ENCODE measurements at regions not wholly inside any gene's neighbourhood (a gene's known extent, or its start where the extent isn't known, plus 50 kb on each side); places are given as distances from the start of the nearest gene placed in this dataset.
"Not testable (repeated sequence)": the region's sequence is repeated elsewhere in the genome, so short reads cannot be mapped to it uniquely, and the experiment has no call there.

DNA sequence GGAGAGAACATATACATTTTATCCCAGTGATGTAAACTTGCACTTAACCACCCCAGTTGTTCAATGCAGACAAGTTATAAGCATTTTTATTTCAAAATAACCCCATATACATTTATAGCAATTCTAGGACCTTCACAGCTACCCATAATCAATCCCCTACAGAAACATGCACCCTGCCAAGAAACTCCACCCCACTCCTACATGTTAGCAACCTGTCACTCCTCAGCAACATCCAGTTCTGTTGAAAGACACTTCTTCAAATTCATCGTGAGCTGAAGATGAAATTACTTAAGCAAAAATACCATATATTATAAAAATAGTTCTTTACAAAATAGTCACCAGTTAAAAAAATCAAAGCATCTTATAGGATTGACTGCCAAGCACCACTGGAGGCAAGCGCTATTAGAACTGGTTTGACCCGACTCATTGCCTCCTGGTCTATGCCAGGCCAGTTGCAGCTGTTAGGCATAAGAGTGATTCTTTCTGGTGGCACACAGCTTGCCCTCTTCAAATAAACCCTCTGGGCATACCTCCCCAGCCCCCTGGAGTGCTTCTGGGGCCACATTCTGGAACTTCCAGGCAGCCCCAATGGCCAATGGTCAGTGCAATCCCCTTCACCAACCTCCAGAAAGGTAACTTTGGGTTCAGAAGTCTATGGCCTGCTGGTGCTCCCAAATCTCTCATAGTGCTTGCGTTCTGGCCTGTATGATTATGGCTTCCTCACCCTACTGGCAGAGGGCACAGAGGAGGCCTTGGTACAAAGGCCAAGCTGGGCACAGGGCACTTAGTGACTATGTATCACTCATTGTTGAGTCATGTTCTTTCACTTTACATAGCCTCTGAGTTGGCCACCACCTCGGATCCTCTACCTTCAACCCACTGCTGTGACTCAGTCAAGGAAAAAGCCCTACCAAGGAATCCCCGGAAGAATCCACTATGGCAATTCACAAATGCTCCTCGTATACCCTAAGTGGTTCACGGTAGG lies 72.2 kb upstream of the RALGPS2 start:
- Histone ChIP-seq H3K36me3 (ENCODE audit: low read depth) (no peaks in the 10 kb centered on the region), H3K9me3 (ENCODE audit: severe bottlenecking) (no peaks in the 10 kb centered on the region), H3K4me1 (ENCODE audit: insufficient read depth, poor library complexity, severe bottlenecking) (peaks cover 17% of the 10 kb centered on the region), H3K27me3 (ENCODE audit: insufficient read depth, poor library complexity, severe bottlenecking) (no peaks in the 10 kb centered on the region), H3K4me3 (ENCODE audit: severe bottlenecking) (no peak overlapping the region), H3K27ac (ENCODE audit: poor library complexity, severe bottlenecking) (no peak overlapping the region)
- ATAC-seq (ENCODE audit: low read depth): peak; percentile 54
- TF ChIP-seq CTCF (IDR thresholded peaks at IDR 0.05; ENCODE audit: poor library complexity, severe bottlenecking): no peak
- no peak for DNase-seq (ENCODE audit: low spot score)

DNA sequence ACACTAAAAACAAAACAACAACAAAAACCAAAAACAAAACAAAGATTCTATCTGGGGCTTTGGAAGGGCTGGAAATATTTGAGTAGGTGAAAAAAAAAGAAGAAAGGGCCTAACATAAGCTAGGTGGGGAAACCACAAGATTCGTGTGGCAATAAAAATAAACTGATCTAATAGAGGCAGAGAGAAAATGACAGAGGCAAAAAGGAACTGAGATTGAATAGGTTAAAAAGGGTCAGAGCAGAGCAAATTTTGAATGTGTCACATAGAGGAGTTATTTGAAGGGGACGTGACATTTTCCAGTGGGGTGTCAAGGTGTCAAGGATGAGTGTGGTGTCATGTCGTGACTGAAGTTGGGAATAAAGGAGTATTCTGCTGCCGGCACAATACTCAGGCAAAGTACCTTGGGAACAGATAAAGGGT lies 65.2 kb upstream of the RALGPS2 start:
- no peak for ATAC-seq (ENCODE audit: low read depth)
- Histone ChIP-seq H3K27ac (ENCODE audit: poor library complexity, severe bottlenecking) (no peak overlapping the region), H3K4me1 (ENCODE audit: insufficient read depth, poor library complexity, severe bottlenecking) (peaks cover 13% of the 10 kb centered on the region), H3K36me3 (ENCODE audit: low read depth) (no peaks in the 10 kb centered on the region), H3K9me3 (ENCODE audit: severe bottlenecking) (no peaks in the 10 kb centered on the region), H3K4me3 (ENCODE audit: severe bottlenecking) (no peak overlapping the region), H3K27me3 (ENCODE audit: insufficient read depth, poor library complexity, severe bottlenecking) (no peaks in the 10 kb centered on the region)
- DNase-seq (ENCODE audit: low spot score): no peak
- TF ChIP-seq CTCF (IDR thresholded peaks at IDR 0.05; ENCODE audit: poor library complexity, severe bottlenecking): no peak

DNA sequence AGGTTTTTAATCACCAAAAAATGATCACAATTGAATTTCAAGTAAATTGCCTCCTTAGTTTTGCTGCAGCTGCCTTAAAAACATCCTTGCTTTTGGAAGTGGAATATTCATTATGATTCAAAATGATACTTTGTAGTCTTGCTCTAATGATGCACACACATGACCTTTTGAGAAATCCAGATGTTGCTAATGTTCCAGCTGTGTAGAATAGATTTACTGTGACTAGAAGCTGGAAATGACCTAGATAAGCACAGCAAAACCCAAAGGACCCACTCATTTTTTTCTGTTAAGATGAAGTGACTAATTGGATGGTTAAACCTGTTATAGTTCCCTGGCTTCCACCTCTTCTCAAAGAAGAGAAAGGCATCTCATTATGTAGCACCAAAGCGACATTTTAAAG lies 64.6 kb upstream of the RALGPS2 start:
- DNase-seq (ENCODE audit: low spot score) (no peak), ATAC-seq (ENCODE audit: low read depth) (no peak)
- Histone ChIP-seq H3K36me3 (ENCODE audit: low read depth) (no peaks in the 10 kb centered on the region), H3K4me1 (ENCODE audit: insufficient read depth, poor library complexity, severe bottlenecking) (peaks cover 7% of the 10 kb centered on the region), H3K9me3 (ENCODE audit: severe bottlenecking) (no peaks in the 10 kb centered on the region), H3K4me3 (ENCODE audit: severe bottlenecking) (no peak overlapping the region), H3K27me3 (ENCODE audit: insufficient read depth, poor library complexity, severe bottlenecking) (no peaks in the 10 kb centered on the region), H3K27ac (ENCODE audit: poor library complexity, severe bottlenecking) (no peak overlapping the region)
- TF ChIP-seq CTCF (IDR thresholded peaks at IDR 0.05; ENCODE audit: poor library complexity, severe bottlenecking): no peak

DNA sequence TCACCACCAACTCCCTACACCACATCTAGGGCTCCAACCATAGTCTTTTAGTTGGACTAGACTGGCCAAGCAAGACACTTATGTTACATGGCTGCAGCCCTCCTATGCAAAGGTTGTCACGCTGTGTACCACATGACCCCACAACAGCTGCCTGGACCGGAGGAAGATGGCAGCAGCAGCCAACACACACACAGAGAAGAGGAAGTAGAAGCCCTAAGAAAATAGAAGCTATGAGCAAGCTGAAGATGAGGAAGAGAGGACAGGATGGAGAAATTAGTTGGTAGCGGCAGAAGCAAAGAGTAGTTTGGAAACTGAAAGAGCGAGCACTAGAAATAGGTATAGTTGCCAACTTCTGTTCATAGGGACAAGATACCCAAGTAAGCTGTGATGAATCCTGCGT lies 60.8 kb upstream of the RALGPS2 start:
- Histone ChIP-seq H3K36me3 (ENCODE audit: low read depth) (no peaks in the 10 kb centered on the region), H3K4me1 (ENCODE audit: insufficient read depth, poor library complexity, severe bottlenecking) (no peaks in the 10 kb centered on the region), H3K27ac (ENCODE audit: poor library complexity, severe bottlenecking) (no peak overlapping the region), H3K27me3 (ENCODE audit: insufficient read depth, poor library complexity, severe bottlenecking) (no peaks in the 10 kb centered on the region), H3K9me3 (ENCODE audit: severe bottlenecking) (no peaks in the 10 kb centered on the region), H3K4me3 (ENCODE audit: severe bottlenecking) (no peak overlapping the region)
- ATAC-seq (ENCODE audit: low read depth): no peak
- no peak for DNase-seq (ENCODE audit: low spot score)
- TF ChIP-seq CTCF (IDR thresholded peaks at IDR 0.05; ENCODE audit: poor library complexity, severe bottlenecking): no peak

- no peaks in the 10 kb centered on the region for H3K9me3 ChIP-seq (ENCODE audit: severe bottlenecking)
- no peaks in the 10 kb centered on the region for H3K36me3 ChIP-seq (ENCODE audit: low read depth)
- H3K27me3 ChIP-seq (ENCODE audit: insufficient read depth, poor library complexity, severe bottlenecking): no peaks in the 10 kb centered on the region
- no peaks in the 10 kb centered on the region for H3K4me1 ChIP-seq (ENCODE audit: insufficient read depth, poor library complexity, severe bottlenecking)
- no peak for ATAC-seq (ENCODE audit: low read depth)
- no peak for DNase-seq (ENCODE audit: low spot score)
- no peak overlapping the region for H3K4me3 ChIP-seq (ENCODE audit: severe bottlenecking)
- TF ChIP-seq CTCF (IDR thresholded peaks at IDR 0.05; ENCODE audit: poor library complexity, severe bottlenecking): no peak
- no peak overlapping the region for H3K27ac ChIP-seq (ENCODE audit: poor library complexity, severe bottlenecking)
Observed at GRCh38 chr1:178665579-178665978, 59.5 kb upstream of the RALGPS2 start.

DNA sequence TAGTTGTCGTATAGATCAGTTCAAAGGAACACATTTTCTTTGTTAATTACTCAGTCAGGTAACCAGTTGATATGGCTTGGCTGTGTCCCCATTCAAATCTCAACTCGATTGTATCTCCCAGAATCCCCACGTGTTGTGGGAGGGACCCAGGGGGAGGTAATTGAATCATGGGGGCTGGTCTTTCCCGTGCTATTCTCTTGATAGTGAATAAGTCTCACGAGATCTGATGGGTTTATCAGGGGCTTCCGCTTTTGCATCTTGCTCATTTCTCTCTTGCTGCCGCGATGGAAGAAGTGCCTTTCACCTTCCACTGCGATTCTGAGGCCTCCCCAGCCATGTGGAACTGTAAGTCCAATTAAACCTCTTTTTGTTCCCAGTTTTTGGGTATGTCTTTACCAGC lies 58.2 kb upstream of the RALGPS2 start:
- H3K27ac ChIP-seq (ENCODE audit: poor library complexity, severe bottlenecking); H3K4me1 ChIP-seq (ENCODE audit: insufficient read depth, poor library complexity, severe bottlenecking); H3K4me3 ChIP-seq (ENCODE audit: severe bottlenecking): not testable (repeated sequence)

More for the DNA sequence above, 58.2 kb upstream of the RALGPS2 start:
- H3K36me3 ChIP-seq (ENCODE audit: low read depth); DNase-seq (ENCODE audit: low spot score); H3K27me3 ChIP-seq (ENCODE audit: insufficient read depth, poor library complexity, severe bottlenecking); H3K9me3 ChIP-seq (ENCODE audit: severe bottlenecking); ATAC-seq (ENCODE audit: low read depth): not testable (repeated sequence)
